Activated CD8-positive, alpha-beta T cell treated with anti-CD3 and anti-CD28 coated beads for 36 hours (primary cell): ENCODE measurements at regions not wholly inside any gene's neighbourhood (a gene's known extent, or its start where the extent isn't known, plus 50 kb on each side); places are given as distances from the start of the nearest gene placed in this dataset.

ENCODE experiments used
- ATAC-seq: fragments of 200-7000 bp; cut with Tn5 transposase; one replicate; pipeline ENCODE4 v1.10.0; 2021; ENCODE audit warnings: mild to moderate bottlenecking, moderate library complexity
- CTCF ChIA-PET: fragments of 350-600 bp; sonication (Branson Sonifier 250); formaldehyde crosslinking; loops from one replicate; lab custom pipeline; 2021; ENCODE audit warnings: antibody characterized with exemption; lab: Charles Lee
- POLR2A ChIA-PET: fragments of 350-600 bp; sonication (Branson Sonifier 250); formaldehyde crosslinking; loops from one replicate; lab custom pipeline; 2021; ENCODE audit warnings: antibody characterized with exemption; lab: Charles Lee
- DNase-seq: peaks from one replicate; pipeline ENCODE4 v3.0.0-alpha.2; 2020
- H3K27ac Mint-ChIP-seq: one replicate; pipeline ENCODE4 v1.8.0; 2021; ENCODE audit warnings: mild to moderate bottlenecking, mixed read lengths
- H3K27me3 Mint-ChIP-seq: one replicate; pipeline ENCODE4 v1.8.0; 2021; ENCODE audit warnings: mixed read lengths
- H3K36me3 Mint-ChIP-seq: one replicate; pipeline ENCODE4 v1.8.0; 2021; ENCODE audit warnings: low read depth, mixed read lengths
- H3K4me1 Mint-ChIP-seq: one replicate; pipeline ENCODE4 v1.8.0; 2021; ENCODE audit warnings: low read depth, mixed read lengths
- H3K4me3 Mint-ChIP-seq: one replicate; pipeline ENCODE4 v1.8.0; 2021; ENCODE audit warnings: mild to moderate bottlenecking, moderate library complexity, mixed read lengths
- H3K9me3 Mint-ChIP-seq: one replicate; pipeline ENCODE4 v1.8.0; 2021; ENCODE audit warnings: mixed read lengths
- intact Hi-C: fragments of 100-400 bp; cut with micrococcal nuclease; formaldehyde crosslinking; loops from one replicate; pipeline ENCODE4 v1.10.0; 2022
- TF ChIP-seq, protein P1 (sequence below): fragments of 200-600 bp; IDR thresholded peaks from one replicate; pipeline ENCODE4 v1.8.0; 2022; ENCODE audit warnings: antibody characterized with exemption, mild to moderate bottlenecking

- H3K4me1 Mint-ChIP-seq = no peaks in the 10 kb centered on the region
- ATAC-seq (no peak), DNase-seq (no peak)
- intact Hi-C loops = no loop called here
- H3K27ac Mint-ChIP-seq = no peak overlapping the region
- no peaks in the 10 kb centered on the region for H3K27me3 Mint-ChIP-seq
- H3K9me3 Mint-ChIP-seq = peaks cover 8% of the 10 kb centered on the region
- CTCF ChIA-PET = no interaction called here
- no peaks in the 10 kb centered on the region for H3K36me3 Mint-ChIP-seq
- TF ChIP-seq, protein P1, sequence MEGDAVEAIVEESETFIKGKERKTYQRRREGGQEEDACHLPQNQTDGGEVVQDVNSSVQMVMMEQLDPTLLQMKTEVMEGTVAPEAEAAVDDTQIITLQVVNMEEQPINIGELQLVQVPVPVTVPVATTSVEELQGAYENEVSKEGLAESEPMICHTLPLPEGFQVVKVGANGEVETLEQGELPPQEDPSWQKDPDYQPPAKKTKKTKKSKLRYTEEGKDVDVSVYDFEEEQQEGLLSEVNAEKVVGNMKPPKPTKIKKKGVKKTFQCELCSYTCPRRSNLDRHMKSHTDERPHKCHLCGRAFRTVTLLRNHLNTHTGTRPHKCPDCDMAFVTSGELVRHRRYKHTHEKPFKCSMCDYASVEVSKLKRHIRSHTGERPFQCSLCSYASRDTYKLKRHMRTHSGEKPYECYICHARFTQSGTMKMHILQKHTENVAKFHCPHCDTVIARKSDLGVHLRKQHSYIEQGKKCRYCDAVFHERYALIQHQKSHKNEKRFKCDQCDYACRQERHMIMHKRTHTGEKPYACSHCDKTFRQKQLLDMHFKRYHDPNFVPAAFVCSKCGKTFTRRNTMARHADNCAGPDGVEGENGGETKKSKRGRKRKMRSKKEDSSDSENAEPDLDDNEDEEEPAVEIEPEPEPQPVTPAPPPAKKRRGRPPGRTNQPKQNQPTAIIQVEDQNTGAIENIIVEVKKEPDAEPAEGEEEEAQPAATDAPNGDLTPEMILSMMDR = no peak
- POLR2A ChIA-PET = no interaction called here
- no peak overlapping the region for H3K4me3 Mint-ChIP-seq
Observed at GRCh38 chr5:128784726-128785125, 180.6 kb upstream of the SLC27A6 start.

- intact Hi-C loops = no loop called here
- ChIA-PET POLR2A (no interaction called here), CTCF (no interaction called here)
- Mint-ChIP-seq H3K4me1 (no peaks in the 10 kb centered on the region), H3K27me3 (no peaks in the 10 kb centered on the region), H3K4me3 (no peak overlapping the region), H3K36me3 (no peaks in the 10 kb centered on the region), H3K27ac (no peak overlapping the region), H3K9me3 (peaks cover 11% of the 10 kb centered on the region)
- ATAC-seq (no peak), DNase-seq (no peak)
- TF ChIP-seq, protein P1 = no peak
Observed at GRCh38 chr5:128791312-128791711, 174.0 kb upstream of the SLC27A6 start.

- Mint-ChIP-seq H3K27me3 (no peaks in the 10 kb centered on the region), H3K4me1 (no peaks in the 10 kb centered on the region), H3K27ac (no peak overlapping the region), H3K36me3 (no peaks in the 10 kb centered on the region), H3K9me3 (no peaks in the 10 kb centered on the region), H3K4me3 (no peak overlapping the region)
- ATAC-seq (no peak), DNase-seq (no peak)
- ChIA-PET POLR2A (no interaction called here), CTCF (no interaction called here)
- TF ChIP-seq, protein P1 = no peak
- intact Hi-C loops = no loop called here
Observed at GRCh38 chr5:128796506-128796905, 168.8 kb upstream of the SLC27A6 start.

- DNase-seq (no peak), ATAC-seq (no peak)
- CTCF ChIA-PET = no interaction called here
- no peak overlapping the region for H3K27ac Mint-ChIP-seq
- H3K9me3 Mint-ChIP-seq = no peaks in the 10 kb centered on the region
- no peaks in the 10 kb centered on the region for H3K36me3 Mint-ChIP-seq
- intact Hi-C loops = no loop called here
- H3K4me1 Mint-ChIP-seq = no peaks in the 10 kb centered on the region
- no peak overlapping the region for H3K4me3 Mint-ChIP-seq
- TF ChIP-seq, protein P1 = no peak
- POLR2A ChIA-PET = no interaction called here
- no peaks in the 10 kb centered on the region for H3K27me3 Mint-ChIP-seq
Observed at GRCh38 chr5:128798871-128799270, 166.4 kb upstream of the SLC27A6 start.

- Mint-ChIP-seq H3K4me1 (no peaks in the 10 kb centered on the region), H3K9me3 (no peaks in the 10 kb centered on the region), H3K4me3 (no peak overlapping the region), H3K36me3 (no peaks in the 10 kb centered on the region), H3K27ac (no peak overlapping the region), H3K27me3 (no peaks in the 10 kb centered on the region)
- TF ChIP-seq, protein P1 = no peak
- CTCF ChIA-PET = no interaction called here
- intact Hi-C loops = no loop called here
- ATAC-seq = no peak
- POLR2A ChIA-PET = no interaction called here
- no peak for DNase-seq
Observed at GRCh38 chr5:128799945-128800344, 165.3 kb upstream of the SLC27A6 start.
